Pancreas (tissue), 10 donors: ENCODE measurements at regions not wholly inside any gene's neighbourhood (a gene's known extent, or its start where the extent isn't known, plus 50 kb on each side); places are given as distances from the start of the nearest gene placed in this dataset.

Source experiments
- ATAC-seq, 4 donors: fragments of 200-7000 bp; cut with Tn5 transposase; one replicate each; pipeline versions ENCODE4 v1.8.0 to v1.9.1; 2020; ENCODE audit warnings: mild to moderate bottlenecking in 4 of 4, moderate library complexity in 4 of 4
- DNase-seq, 6 donors: peaks; one replicate each; pipeline ENCODE4 v3.0.0-alpha.2; 2020
- FAIRE-seq: peaks from 2 replicates; lab custom pipeline; 2012; peaks lifted over from hg19 to GRCh38; lab: Jason Lieb, UNC
- H3K27ac ChIP-seq, 4 donors: fragments of 200-600 bp; sonication (generic); 1 replicate in 3 of 4; 2 replicates in 1 of 4; pipeline versions ENCODE4 v1.5.0 to v1.8.0; 2020
- H3K27me3 ChIP-seq, 4 donors: fragments of 200-600 bp; one replicate each; pipeline ENCODE4 v1.8.0; 2021
- H3K36me3 ChIP-seq, 3 donors: fragments of 200-600 bp; sonication (generic) in 1 of 3; one replicate each; pipeline versions ENCODE4 v1.5.0 to v1.8.0; 2020 to 2021
- H3K4me1 ChIP-seq, 3 donors: fragments of 200-600 bp; one replicate each; pipeline ENCODE4 v1.8.0; 2021
- H3K4me3 ChIP-seq, 4 donors: fragments of 200-600 bp; sonication (generic) in 2 of 4; one replicate each; pipeline versions ENCODE4 v1.5.0 to v1.8.0; 2020 to 2021
- H3K9me3 ChIP-seq, 4 donors: fragments of 200-600 bp; one replicate each; pipeline ENCODE4 v1.8.0; 2021
- WGBS, 2 donors: extraction: QIAGEN DNeasy Blood & Tissue Kit; methylation state at CpG; one replicate each; pipeline ENCODE4 v1.1.7; 2013; 5-methylcytosine and 5-hydroxymethylcytosine counted together
- intact Hi-C, 3 donors: fragments of 100-400 bp; cut with DNase I; formaldehyde crosslinking; loops; one replicate each; pipeline versions ENCODE4 v1.11.1 to v1.14.2; 2022
- TF ChIP-seq, protein P1 (sequence below), 4 donors: fragments of 200-600 bp; sonication (generic) in 3 of 4; IDR thresholded peaks; one replicate each; pipeline versions ENCODE4 v1.5.0 to v1.8.0; 2021; ENCODE audit warnings: antibody characterized with exemption in 4 of 4
- donor health status: healthy with polysubstance abuse.
- donor health status: DM: no; HTN: no; CAD: no; lungs with moderate emphysema.
- donor health status: DM: no; HTN: no; CAD: no.
- donor health status: control.
- donor health status: control.
- donor health status: Bipolar disorder and iron deficiency.
- donor health status: DM: yes; HTN: yes; CAD: no.
- donor health status: DM: no; HTN: no; CAD: no.
- donor health status: DM: no; HTN: no; CAD: no.
- donor health status: DM: yes; HTN: yes; CAD: no.

DNA sequence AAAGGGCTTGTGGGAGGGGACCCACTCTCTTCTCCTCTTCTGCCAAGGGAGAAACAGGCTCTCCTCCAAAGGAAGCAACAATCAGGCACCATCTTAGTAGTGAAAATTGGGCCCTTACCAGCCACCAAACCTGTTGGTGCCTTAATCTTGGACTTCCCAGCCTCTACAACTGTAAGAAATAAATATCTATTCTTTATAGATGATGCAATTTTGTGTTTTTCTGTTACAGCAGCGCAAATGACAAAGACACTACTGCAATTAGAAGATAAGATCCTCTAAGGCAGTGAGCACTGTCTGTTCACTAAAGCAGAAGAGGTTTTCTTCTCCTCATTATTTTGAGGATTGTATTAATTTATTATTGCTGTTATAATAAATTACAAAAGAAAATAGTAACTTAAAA, 691.4 kb upstream of the CCDC179 start:
- 84 to 86% methylated on average over 1 of the region's 1 CpG for WGBS, 2 donors
- Histone ChIP-seq H3K9me3 (no peaks in the 10 kb centered on the region), H3K27me3 (no peaks in the 10 kb centered on the region), H3K27ac (no peak overlapping the region), H3K4me3 (no peak overlapping the region), H3K4me1 (no peaks in the 10 kb centered on the region), H3K36me3 (no peaks in the 10 kb centered on the region)
- intact Hi-C loops: no loop called here
- ATAC-seq: no peak
- DNase-seq: no peak
- TF ChIP-seq, protein P1, sequence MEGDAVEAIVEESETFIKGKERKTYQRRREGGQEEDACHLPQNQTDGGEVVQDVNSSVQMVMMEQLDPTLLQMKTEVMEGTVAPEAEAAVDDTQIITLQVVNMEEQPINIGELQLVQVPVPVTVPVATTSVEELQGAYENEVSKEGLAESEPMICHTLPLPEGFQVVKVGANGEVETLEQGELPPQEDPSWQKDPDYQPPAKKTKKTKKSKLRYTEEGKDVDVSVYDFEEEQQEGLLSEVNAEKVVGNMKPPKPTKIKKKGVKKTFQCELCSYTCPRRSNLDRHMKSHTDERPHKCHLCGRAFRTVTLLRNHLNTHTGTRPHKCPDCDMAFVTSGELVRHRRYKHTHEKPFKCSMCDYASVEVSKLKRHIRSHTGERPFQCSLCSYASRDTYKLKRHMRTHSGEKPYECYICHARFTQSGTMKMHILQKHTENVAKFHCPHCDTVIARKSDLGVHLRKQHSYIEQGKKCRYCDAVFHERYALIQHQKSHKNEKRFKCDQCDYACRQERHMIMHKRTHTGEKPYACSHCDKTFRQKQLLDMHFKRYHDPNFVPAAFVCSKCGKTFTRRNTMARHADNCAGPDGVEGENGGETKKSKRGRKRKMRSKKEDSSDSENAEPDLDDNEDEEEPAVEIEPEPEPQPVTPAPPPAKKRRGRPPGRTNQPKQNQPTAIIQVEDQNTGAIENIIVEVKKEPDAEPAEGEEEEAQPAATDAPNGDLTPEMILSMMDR (IDR thresholded peaks at IDR 0.05): no peak
- FAIRE-seq: no peak

DNA sequence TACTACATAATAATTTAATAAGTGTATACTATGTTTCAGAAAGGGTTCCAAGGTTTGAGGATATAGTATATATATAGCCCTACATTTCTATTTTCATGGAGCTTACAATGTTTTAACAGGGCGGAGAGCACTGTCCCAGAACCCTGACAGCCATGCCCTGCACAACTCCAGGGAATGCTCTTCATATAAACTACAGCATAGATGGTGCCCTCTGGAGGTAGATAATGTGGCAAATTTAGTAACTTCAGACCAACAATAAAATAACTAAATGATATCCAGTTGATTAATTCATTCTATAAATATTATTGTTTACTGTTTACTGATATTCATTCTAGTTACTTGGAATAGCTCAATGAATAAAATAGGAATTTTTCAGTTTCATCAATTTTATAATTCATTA, 693.7 kb upstream of the CCDC179 start:
- Histone ChIP-seq H3K27ac (no peak overlapping the region), H3K27me3 (no peaks in the 10 kb centered on the region), H3K9me3 (no peaks in the 10 kb centered on the region), H3K36me3 (no peaks in the 10 kb centered on the region), H3K4me1 (no peaks in the 10 kb centered on the region), H3K4me3 (no peak overlapping the region)
- TF ChIP-seq, protein P1 (IDR thresholded peaks at IDR 0.05): no peak
- 54 to 73% methylated on average over 1 of the region's 1 CpG for WGBS, 2 donors
- DNase-seq (no peak), ATAC-seq (peak in 1 of 4 donors; percentile 53), FAIRE-seq (no peak)
- intact Hi-C loops: no loop called here

DNA sequence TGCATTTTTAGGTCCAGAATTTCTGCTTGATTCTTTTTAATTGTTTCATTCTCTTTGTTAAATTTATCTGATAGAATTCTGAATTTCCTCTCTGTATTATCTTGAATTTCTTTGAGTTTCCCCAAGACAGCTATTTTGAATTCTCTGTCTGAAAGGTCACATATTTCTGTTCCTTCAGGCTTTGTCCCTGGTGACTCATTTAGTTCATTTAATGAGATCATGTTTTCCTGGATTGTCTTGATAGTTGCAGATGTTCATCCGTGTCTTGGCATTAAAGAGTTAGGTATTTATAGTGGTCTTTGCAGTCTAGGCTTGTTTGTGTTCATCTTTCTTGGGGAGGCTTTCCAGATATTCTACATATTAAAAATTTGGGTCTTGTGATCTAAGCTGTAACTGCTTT, 694.8 kb upstream of the CCDC179 start:
- Histone ChIP-seq H3K27ac (no peak overlapping the region), H3K9me3 (no peaks in the 10 kb centered on the region), H3K4me1 (no peaks in the 10 kb centered on the region), H3K4me3 (no peak overlapping the region), H3K36me3 (no peaks in the 10 kb centered on the region), H3K27me3 (no peaks in the 10 kb centered on the region)
- FAIRE-seq (no peak), DNase-seq (no peak), ATAC-seq (no peak)
- 84 to 87% methylated on average over 1 of the region's 1 CpG for WGBS, 2 donors
- TF ChIP-seq, protein P1 (IDR thresholded peaks at IDR 0.05): no peak
- intact Hi-C loops: no loop called here

DNA sequence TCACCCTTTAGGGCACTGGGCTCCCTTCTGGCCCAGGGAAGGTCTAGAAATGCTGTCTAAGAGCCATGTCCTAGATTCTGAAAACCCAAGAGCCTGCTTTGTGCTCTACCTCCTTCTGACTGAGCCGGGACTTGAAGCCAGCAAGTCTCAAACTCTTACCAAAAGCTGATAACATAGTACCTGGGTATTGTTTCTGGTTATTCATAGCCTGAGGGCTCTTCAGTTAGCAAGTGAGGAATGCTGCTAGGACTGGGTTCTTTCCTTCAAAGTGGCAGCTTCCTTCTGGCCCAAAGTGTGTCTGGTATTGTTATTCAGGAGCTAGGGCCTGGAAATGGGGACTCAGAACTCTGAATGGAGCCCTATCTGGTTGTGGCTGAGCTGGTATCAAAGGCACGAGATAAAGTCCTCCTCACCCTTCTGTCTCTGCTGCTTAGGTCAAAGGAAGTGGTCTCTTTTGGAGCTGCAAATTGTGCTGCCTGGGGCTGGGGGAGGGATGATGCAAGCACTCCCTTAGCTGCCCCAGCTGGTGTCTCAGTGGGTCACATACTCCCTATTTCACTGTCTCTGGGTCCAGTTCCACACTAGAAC, 696.0 kb upstream of the CCDC179 start:
- TF ChIP-seq, protein P1 (IDR thresholded peaks at IDR 0.05): no peak
- Histone ChIP-seq H3K9me3 (no peaks in the 10 kb centered on the region), H3K27me3 (no peaks in the 10 kb centered on the region), H3K4me3 (no peak overlapping the region), H3K4me1 (no peaks in the 10 kb centered on the region), H3K27ac (no peak overlapping the region), H3K36me3 (no peaks in the 10 kb centered on the region)
- ATAC-seq: no peak
- WGBS, 2 donors: 85 to 88% methylated on average over 2 of the region's 2 CpGs
- intact Hi-C loops: no loop called here
- no peak for FAIRE-seq
- DNase-seq: no peak

DNA sequence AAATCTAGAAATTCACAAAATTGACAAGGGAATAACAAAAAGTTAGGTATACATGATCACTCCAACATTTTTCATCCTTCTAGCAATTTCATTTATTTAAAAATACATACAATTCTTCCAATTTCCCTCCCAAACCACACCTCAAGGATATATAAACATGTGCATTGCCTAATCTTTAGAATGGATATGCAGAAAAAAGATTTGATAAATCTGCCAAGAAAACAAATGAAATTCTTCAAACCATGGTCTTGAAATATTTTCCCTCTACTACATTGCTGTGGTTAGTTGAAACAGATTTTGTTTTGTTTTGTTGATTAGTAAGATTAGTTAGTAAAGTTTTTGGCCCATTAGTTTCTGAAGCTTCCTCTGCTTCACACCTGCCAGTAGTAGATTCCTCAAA, 703.3 kb upstream of the CCDC179 start:
- no peak for FAIRE-seq
- TF ChIP-seq, protein P1 (IDR thresholded peaks at IDR 0.05): no peak
- H3K27me3 ChIP-seq: no peaks in the 10 kb centered on the region
- no peak for DNase-seq
- no peak for ATAC-seq
- H3K27ac ChIP-seq: no peak overlapping the region
- no peaks in the 10 kb centered on the region for H3K36me3 ChIP-seq
- H3K4me3 ChIP-seq: no peak overlapping the region
- H3K9me3 ChIP-seq: no peaks in the 10 kb centered on the region
- intact Hi-C loops: no loop called here
- H3K4me1 ChIP-seq: no peaks in the 10 kb centered on the region
